ENCODE measurements at regions not wholly inside any gene's neighbourhood (a gene's known extent, or its start where the extent isn't known, plus 50 kb on each side); places are given as distances from the start of the nearest gene placed in this dataset.

GRCh38 chr15:95715116-95715903 lies 615.2 kb upstream of the NR2F2 start:
- TF ChIP-seq CTCF (IDR thresholded peaks at IDR 0.05) (no peak), POLR2A (IDR thresholded peaks at IDR 0.05) (no peak)

Measured in uterus (tissue), 2 donors.